ENCODE measurements at regions not wholly inside any gene's neighbourhood (a gene's known extent, or its start where the extent isn't known, plus 50 kb on each side); places are given as distances from the start of the nearest gene placed in this dataset.

GRCh38 chr9:129476821-129477611, 143.9 kb downstream of the C9orf50 start:
- H3K9me3 ChIP-seq (ENCODE audit: control insufficient read depth in 5 of 5, low read length in 5 of 5) = peaks cover 0 to 6% (median 4%) of the 10 kb centered on the region in 5 donors
- H3K9ac ChIP-seq (ENCODE audit: low read length in 5 of 5) = no peak overlapping the region
- H3K27me3 ChIP-seq (ENCODE audit: control insufficient read depth in 5 of 5, insufficient read depth in 4 of 5, low read length in 5 of 5) = no peaks in the 10 kb centered on the region
- no peaks in the 10 kb centered on the region for H3K36me3 ChIP-seq (ENCODE audit: control insufficient read depth in 5 of 5, insufficient read depth in 5 of 5, low read length in 5 of 5)
- H3K27ac ChIP-seq (ENCODE audit: low read depth, low read length) = no peak overlapping the region
- H3K4me3 ChIP-seq (ENCODE audit: low read depth in 1 of 5, low read length in 5 of 5) = no peak overlapping the region
- H3K4me1 ChIP-seq (ENCODE audit: control insufficient read depth in 5 of 5, insufficient read depth in 5 of 5, low read length in 5 of 5) = peaks cover 4 to 46% (median 38%) of the 10 kb centered on the region in 5 donors

- Histone ChIP-seq H3K4me3 (ENCODE audit: low read depth in 1 of 5, low read length in 5 of 5) (no peak overlapping the region), H3K9ac (ENCODE audit: low read length in 5 of 5) (no peak overlapping the region), H3K4me1 (ENCODE audit: control insufficient read depth in 5 of 5, insufficient read depth in 5 of 5, low read length in 5 of 5) (peaks cover 2 to 36% (median 21%) of the 10 kb centered on the region in 5 donors), H3K9me3 (ENCODE audit: control insufficient read depth in 5 of 5, low read length in 5 of 5) (peaks cover 0 to 6% (median 4%) of the 10 kb centered on the region in 5 donors), H3K36me3 (ENCODE audit: control insufficient read depth in 5 of 5, insufficient read depth in 5 of 5, low read length in 5 of 5) (no peaks in the 10 kb centered on the region), H3K27ac (ENCODE audit: low read depth, low read length) (no peak overlapping the region), H3K27me3 (ENCODE audit: control insufficient read depth in 5 of 5, insufficient read depth in 4 of 5, low read length in 5 of 5) (no peaks in the 10 kb centered on the region)
Measured at GRCh38 chr9:129474740-129475404, 146.0 kb downstream of the C9orf50 start.

GRCh38 chr9:129473523-129474244, 147.2 kb downstream of the C9orf50 start:
- Histone ChIP-seq H3K9me3 (ENCODE audit: control insufficient read depth in 5 of 5, low read length in 5 of 5) (peaks cover 0 to 6% (median 4%) of the 10 kb centered on the region in 5 donors), H3K36me3 (ENCODE audit: control insufficient read depth in 5 of 5, insufficient read depth in 5 of 5, low read length in 5 of 5) (no peaks in the 10 kb centered on the region), H3K4me1 (ENCODE audit: control insufficient read depth in 5 of 5, insufficient read depth in 5 of 5, low read length in 5 of 5) (peaks cover 2 to 25% (median 13%) of the 10 kb centered on the region in 5 donors), H3K4me3 (ENCODE audit: low read depth in 1 of 5, low read length in 5 of 5) (no peak overlapping the region), H3K27me3 (ENCODE audit: control insufficient read depth in 5 of 5, insufficient read depth in 4 of 5, low read length in 5 of 5) (no peaks in the 10 kb centered on the region), H3K27ac (ENCODE audit: low read depth, low read length) (no peak overlapping the region), H3K9ac (ENCODE audit: low read length in 5 of 5) (no peak overlapping the region)

GRCh38 chr9:129472651-129473102, 148.2 kb downstream of the C9orf50 start:
- H3K9me3 ChIP-seq (ENCODE audit: control insufficient read depth in 5 of 5, low read length in 5 of 5) = peaks cover 0 to 6% (median 4%) of the 10 kb centered on the region in 5 donors
- no peak overlapping the region for H3K9ac ChIP-seq (ENCODE audit: low read length in 5 of 5)
- H3K36me3 ChIP-seq (ENCODE audit: control insufficient read depth in 5 of 5, insufficient read depth in 5 of 5, low read length in 5 of 5) = no peaks in the 10 kb centered on the region
- H3K27me3 ChIP-seq (ENCODE audit: control insufficient read depth in 5 of 5, insufficient read depth in 4 of 5, low read length in 5 of 5) = peaks cover 0 to 4% (median 0%) of the 10 kb centered on the region in 5 donors
- H3K4me1 ChIP-seq (ENCODE audit: control insufficient read depth in 5 of 5, insufficient read depth in 5 of 5, low read length in 5 of 5) = peaks cover 2 to 24% (median 11%) of the 10 kb centered on the region in 5 donors
- H3K4me3 ChIP-seq (ENCODE audit: low read depth in 1 of 5, low read length in 5 of 5) = no peak overlapping the region
- H3K27ac ChIP-seq (ENCODE audit: low read depth, low read length) = no peak overlapping the region

GRCh38 chr9:129471201-129472019, 149.5 kb downstream of the C9orf50 start:
- H3K36me3 ChIP-seq (ENCODE audit: control insufficient read depth in 5 of 5, insufficient read depth in 5 of 5, low read length in 5 of 5) = no peaks in the 10 kb centered on the region
- peaks cover 0 to 6% (median 4%) of the 10 kb centered on the region in 5 donors for H3K9me3 ChIP-seq (ENCODE audit: control insufficient read depth in 5 of 5, low read length in 5 of 5)
- peaks cover 2 to 18% (median 11%) of the 10 kb centered on the region in 5 donors for H3K4me1 ChIP-seq (ENCODE audit: control insufficient read depth in 5 of 5, insufficient read depth in 5 of 5, low read length in 5 of 5)
- peaks cover 0 to 4% (median 0%) of the 10 kb centered on the region in 5 donors for H3K27me3 ChIP-seq (ENCODE audit: control insufficient read depth in 5 of 5, insufficient read depth in 4 of 5, low read length in 5 of 5)
- H3K9ac ChIP-seq (ENCODE audit: low read length in 5 of 5) = no peak overlapping the region
- no peak overlapping the region for H3K27ac ChIP-seq (ENCODE audit: low read depth, low read length)
- H3K4me3 ChIP-seq (ENCODE audit: low read depth in 1 of 5, low read length in 5 of 5) = no peak overlapping the region

- peaks cover 0 to 4% (median 0%) of the 10 kb centered on the region in 5 donors for H3K27me3 ChIP-seq (ENCODE audit: control insufficient read depth in 5 of 5, insufficient read depth in 4 of 5, low read length in 5 of 5)
- H3K36me3 ChIP-seq (ENCODE audit: control insufficient read depth in 5 of 5, insufficient read depth in 5 of 5, low read length in 5 of 5) = no peaks in the 10 kb centered on the region
- H3K4me1 ChIP-seq (ENCODE audit: control insufficient read depth in 5 of 5, insufficient read depth in 5 of 5, low read length in 5 of 5) = peaks cover 2 to 29% (median 19%) of the 10 kb centered on the region in 5 donors
- H3K27ac ChIP-seq (ENCODE audit: low read depth, low read length) = no peak overlapping the region
- H3K9ac ChIP-seq (ENCODE audit: low read length in 5 of 5) = no peak overlapping the region
- no peak overlapping the region for H3K4me3 ChIP-seq (ENCODE audit: low read depth in 1 of 5, low read length in 5 of 5)
- peaks cover 0 to 4% (median 2%) of the 10 kb centered on the region in 5 donors for H3K9me3 ChIP-seq (ENCODE audit: control insufficient read depth in 5 of 5, low read length in 5 of 5)
Measured at GRCh38 chr9:129469988-129470316, 150.9 kb downstream of the C9orf50 start.

GRCh38 chr9:129469188-129469987, 151.5 kb downstream of the C9orf50 start:
- no peak overlapping the region for H3K9ac ChIP-seq (ENCODE audit: low read length in 5 of 5)

DNA sequence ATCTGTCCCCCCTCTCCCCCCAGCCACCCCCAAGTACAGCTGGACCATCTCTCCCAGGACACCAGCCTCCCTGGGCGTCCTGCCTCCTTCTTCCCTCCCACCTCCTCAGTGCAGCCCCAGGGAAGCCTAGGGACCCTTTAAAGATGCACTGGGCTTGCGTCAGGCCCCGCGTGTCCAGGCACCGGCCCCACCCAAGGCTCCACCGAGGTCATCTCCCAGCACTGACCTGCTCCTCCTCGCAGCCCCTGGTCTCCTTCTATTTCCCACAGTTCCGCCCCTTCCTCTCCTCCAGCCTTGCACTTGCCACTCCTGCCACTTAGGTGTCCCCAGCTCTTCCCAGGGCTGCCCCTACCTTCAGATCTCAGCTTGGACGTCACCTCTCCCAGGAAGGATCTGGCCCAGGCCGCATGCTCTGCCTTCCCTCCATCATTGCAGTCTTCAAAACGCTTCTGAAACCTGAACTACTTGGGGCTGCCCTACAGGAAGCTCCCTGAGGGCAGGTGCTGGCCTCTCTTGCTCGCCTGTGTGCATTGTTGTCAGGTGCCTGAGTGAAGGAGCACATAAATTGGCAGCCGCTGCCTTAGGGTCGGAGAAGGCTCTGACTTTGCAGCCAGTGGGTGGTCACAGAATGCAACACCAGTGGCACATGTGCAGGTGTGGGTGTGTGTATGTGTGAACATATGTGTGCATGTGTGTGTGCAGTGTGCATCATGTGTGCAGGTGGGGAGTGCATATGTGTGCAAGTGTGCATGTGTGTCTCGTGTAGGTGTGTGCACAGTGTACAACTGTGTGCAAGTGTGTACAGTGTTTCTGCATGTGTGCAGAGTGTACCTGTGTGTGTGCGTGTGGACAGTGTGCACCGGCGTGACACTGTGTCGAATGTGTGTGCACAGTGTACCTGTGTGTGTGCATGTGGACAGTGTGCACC, 152.9 kb downstream of the C9orf50 start:
- H3K4me1 ChIP-seq (ENCODE audit: control insufficient read depth in 5 of 5, insufficient read depth in 5 of 5, low read length in 5 of 5) = peaks cover 0 to 23% (median 12%) of the 10 kb centered on the region in 5 donors
- no peak overlapping the region for H3K9ac ChIP-seq (ENCODE audit: low read length in 5 of 5)
- no peaks in the 10 kb centered on the region for H3K9me3 ChIP-seq (ENCODE audit: control insufficient read depth in 5 of 5, low read length in 5 of 5)
- no peak overlapping the region for H3K27ac ChIP-seq (ENCODE audit: low read depth, low read length)
- H3K4me3 ChIP-seq (ENCODE audit: low read depth in 1 of 5, low read length in 5 of 5) = no peak overlapping the region
- H3K36me3 ChIP-seq (ENCODE audit: control insufficient read depth in 5 of 5, insufficient read depth in 5 of 5, low read length in 5 of 5) = no peaks in the 10 kb centered on the region
- H3K27me3 ChIP-seq (ENCODE audit: control insufficient read depth in 5 of 5, insufficient read depth in 4 of 5, low read length in 5 of 5) = peaks cover 0 to 4% (median 0%) of the 10 kb centered on the region in 5 donors

More at GRCh38 chr9:129469188-129469987, 151.5 kb downstream of the C9orf50 start:
- Histone ChIP-seq H3K4me3 (ENCODE audit: low read depth in 1 of 5, low read length in 5 of 5) (no peak overlapping the region), H3K36me3 (ENCODE audit: control insufficient read depth in 5 of 5, insufficient read depth in 5 of 5, low read length in 5 of 5) (no peaks in the 10 kb centered on the region), H3K27ac (ENCODE audit: low read depth, low read length) (no peak overlapping the region), H3K9me3 (ENCODE audit: control insufficient read depth in 5 of 5, low read length in 5 of 5) (no peaks in the 10 kb centered on the region), H3K4me1 (ENCODE audit: control insufficient read depth in 5 of 5, insufficient read depth in 5 of 5, low read length in 5 of 5) (peaks cover 2 to 32% (median 19%) of the 10 kb centered on the region in 5 donors), H3K27me3 (ENCODE audit: control insufficient read depth in 5 of 5, insufficient read depth in 4 of 5, low read length in 5 of 5) (peaks cover 0 to 4% (median 0%) of the 10 kb centered on the region in 5 donors)
